IMR-90 (cell line): ENCODE measurements at regions not wholly inside any gene's neighbourhood (a gene's known extent, or its start where the extent isn't known, plus 50 kb on each side); places are given as distances from the start of the nearest gene placed in this dataset.

Experiments
- ATAC-seq: fragments of 200-7000 bp; cut with Tn5 transposase; 2 replicates; pipeline ENCODE4 v1.9.1; 2020; ENCODE audit warnings: low read depth, mild to moderate bottlenecking, moderate library complexity
- BruUV-seq: library from RNA; stranded (reverse); fragments of 400-500 nt; replicated peaks from 2 replicates; lab custom pipeline; 2021; lab: Mats Ljungman, UMichigan
- CTCF ChIA-PET: fragments of 300-600 bp; formaldehyde crosslinking; extraction: SDS; loops from one replicate; lab custom pipeline; 2021; ENCODE audit warnings: antibody characterized with exemption; lab: Yijun Ruan, JAX
- POLR2A ChIA-PET: fragments of 300-600 bp; sonication (Branson Sonifier 250); formaldehyde crosslinking; loops from one replicate; lab custom pipeline; 2022; ENCODE audit warnings: antibody characterized with exemption; ENCODE audit not compliant: unreplicated experiment; lab: Charles Lee
- DNase-seq: peaks from one replicate; pipeline ENCODE4 v3.0.0; 2013
- H2AFZ ChIP-seq: replicated peaks from 2 replicates; pipeline ENCODE3; 2013; ENCODE audit warnings: low read length, mild to moderate bottlenecking; ENCODE audit not compliant: poor library complexity
- H2AK5ac ChIP-seq: 2 replicates; pipeline ENCODE4 v1.6.1; 2013; ENCODE audit warnings: low read depth, low read length, inconsistent platforms
- H2AK9ac ChIP-seq: replicated peaks from 2 replicates; pipeline ENCODE3; 2013; ENCODE audit warnings: mild to moderate bottlenecking, low read depth, low read length, moderate library complexity; ENCODE audit not compliant: poor library complexity
- H2BK120ac ChIP-seq: 2 replicates; pipeline ENCODE4 v1.6.1; 2013; ENCODE audit warnings: low read depth, low read length, inconsistent platforms
- H2BK15ac ChIP-seq: 3 replicates; pipeline ENCODE4 v1.6.1; 2013; ENCODE audit warnings: low read depth, low read length, inconsistent platforms
- H2BK20ac ChIP-seq: 2 replicates; pipeline ENCODE4 v1.6.1; 2013; ENCODE audit warnings: low read depth, mild to moderate bottlenecking, inconsistent platforms, low read length, moderate library complexity
- H2BK5ac ChIP-seq: 2 replicates; pipeline ENCODE4 v1.6.1; 2013; ENCODE audit warnings: mild to moderate bottlenecking, low read depth, low read length, inconsistent platforms; ENCODE audit not compliant: poor library complexity, severe bottlenecking
- H3K14ac ChIP-seq: replicated peaks from 2 replicates; pipeline ENCODE4 v1.6.1; 2013; ENCODE audit warnings: low read depth, low read length, inconsistent platforms
- H3K18ac ChIP-seq: 2 replicates; pipeline ENCODE4 v1.6.1; 2013; ENCODE audit warnings: low read depth, low read length, control low read depth
- H3K23ac ChIP-seq: 2 replicates; pipeline ENCODE4 v1.6.1; 2013; ENCODE audit warnings: low read depth, low read length, inconsistent platforms
- H3K27ac ChIP-seq: 2 replicates; pipeline ENCODE4 v1.5.1; 2013; ENCODE audit warnings: mild to moderate bottlenecking, control low read depth, low read length; ENCODE audit not compliant: insufficient read depth
- H3K27me3 ChIP-seq: 2 replicates; pipeline ENCODE4 v1.6.1; 2013; ENCODE audit warnings: low read length; ENCODE audit not compliant: control insufficient read depth, insufficient read depth
- H3K36me3 ChIP-seq: 2 replicates; pipeline ENCODE4 v1.6.1; 2013; ENCODE audit warnings: low read length, mixed read lengths; ENCODE audit not compliant: control insufficient read depth, insufficient read depth
- H3K4ac ChIP-seq: 2 replicates; pipeline ENCODE4 v1.6.1; 2013; ENCODE audit warnings: low read depth, low read length, inconsistent platforms
- H3K4me1 ChIP-seq: 2 replicates; pipeline ENCODE4 v1.6.1; 2013; ENCODE audit warnings: low read length, mixed read lengths; ENCODE audit not compliant: control insufficient read depth, insufficient read depth
- H3K4me2 ChIP-seq: 2 replicates; pipeline ENCODE4 v1.6.1; 2013; ENCODE audit warnings: low read depth, mild to moderate bottlenecking, control low read depth, low read length, moderate library complexity
- H3K4me3 ChIP-seq: 2 replicates; pipeline ENCODE4 v1.5.1; 2013; ENCODE audit warnings: low read depth, mild to moderate bottlenecking, control low read depth, low read length, moderate library complexity; ENCODE audit not compliant: insufficient read depth
- H3K56ac ChIP-seq: 2 replicates; pipeline ENCODE4 v1.6.1; 2013; ENCODE audit warnings: low read length, inconsistent platforms; ENCODE audit not compliant: insufficient read depth; ENCODE audit errors: extremely low read depth
- H3K79me1 ChIP-seq, 2 experiments: 2 replicates each; pipeline ENCODE4 v1.6.1; 2013; ENCODE audit warnings: low read length in 2 of 2, inconsistent platforms in 1 of 2, low read depth in 1 of 2
- H3K9ac ChIP-seq: 2 replicates; pipeline ENCODE4 v1.6.1; 2013; ENCODE audit warnings: low read depth, low read length, control low read depth
- H3K9me1 ChIP-seq: 2 replicates; pipeline ENCODE4 v1.6.1; 2013; ENCODE audit warnings: low read length, inconsistent platforms; ENCODE audit not compliant: insufficient read depth
- H3K9me3 ChIP-seq: 2 replicates; pipeline ENCODE4 v1.6.1; 2013; ENCODE audit warnings: low read length; ENCODE audit not compliant: control insufficient read depth, insufficient read depth
- H4K20me1 ChIP-seq: 2 replicates; pipeline ENCODE4 v1.6.1; 2013; ENCODE audit warnings: low read length, inconsistent platforms; ENCODE audit not compliant: insufficient read depth
- H4K5ac ChIP-seq: 2 replicates; pipeline ENCODE4 v1.6.1; 2013; ENCODE audit warnings: mild to moderate bottlenecking, low read depth, low read length, control low read depth
- H4K8ac ChIP-seq, 2 experiments: 2 replicates each; pipeline ENCODE4 v1.6.1; 2013; ENCODE audit warnings: low read depth in 2 of 2, low read length in 2 of 2, control low read depth in 1 of 2, inconsistent platforms in 1 of 2
- H4K91ac ChIP-seq: 2 replicates; pipeline ENCODE4 v1.6.1; 2013; ENCODE audit warnings: low read depth, low read length, inconsistent platforms; ENCODE audit not compliant: insufficient read depth
- CEBPB ChIP-seq: IDR thresholded peaks from 2 replicates; pipeline ENCODE4 v1.6.1; 2012; ENCODE audit warnings: low read depth, low read length, improper control_type of control experiment
- CHD1 ChIP-seq: IDR thresholded peaks from 2 replicates; pipeline ENCODE4 v1.6.1; 2012; ENCODE audit warnings: low read depth, low read length, improper control_type of control experiment
- MAFK ChIP-seq: IDR thresholded peaks from 2 replicates; pipeline ENCODE4 v1.6.1; 2012; ENCODE audit warnings: low read depth, low read length, improper control_type of control experiment
- NFE2L2 ChIP-seq: fragments of 150-350 bp; IDR thresholded peaks from 2 replicates; pipeline ENCODE4 v1.6.1; 2016; ENCODE audit warnings: low read depth, mild to moderate bottlenecking, low read length
- POLR2A ChIP-seq: IDR thresholded peaks from 2 replicates; pipeline ENCODE4 v1.6.1; 2012; ENCODE audit warnings: mild to moderate bottlenecking, low read depth, low read length
- RAD21 ChIP-seq: IDR thresholded peaks from 2 replicates; pipeline ENCODE4 v1.6.1; 2012; ENCODE audit warnings: low read length, improper control_type of control experiment
- RCOR1 ChIP-seq: IDR thresholded peaks from 2 replicates; pipeline ENCODE4 v1.6.1; 2012; ENCODE audit warnings: mild to moderate bottlenecking, low read length, improper control_type of control experiment; ENCODE audit not compliant: insufficient replicate concordance
- SMC3 ChIP-seq: fragments of 150-350 bp; IDR thresholded peaks from 2 replicates; pipeline ENCODE4 v1.6.1; 2016; ENCODE audit warnings: low read depth, mild to moderate bottlenecking, antibody characterized with exemption, low read length, moderate library complexity
- WGBS, 2 experiments: methylation state at CpG; one replicate each; pipeline versions ENCODE4 v1.1.5 to v1.1.7; 2013; ENCODE audit warnings: missing lambda C conversion rate in 2 of 2; ENCODE audit not compliant: insufficient read length in 1 of 2; ENCODE audit errors: extremely low coverage in 2 of 2; 5-methylcytosine and 5-hydroxymethylcytosine counted together
- dilution Hi-C: fragments of 300-500 bp; cut with HindIII; formaldehyde crosslinking; loops from one replicate; pipeline ENCODE4 v1.14.3; 2018; ENCODE audit warnings: low sequenced_read_pairs; ENCODE audit not compliant: unreplicated experiment
- in situ Hi-C: fragments of 300-500 bp; cut with MboI; formaldehyde crosslinking; loops from 3 replicates; pipeline ENCODE4 v1.14.3; 2019; ENCODE audit warnings: low sequenced_read_pairs, inconsistent platforms, mixed read lengths
- intact Hi-C: fragments of 100-400 bp; cut with micrococcal nuclease; formaldehyde crosslinking; loops from 2 replicates; pipeline ENCODE4 v1.10.0; 2022
- TF ChIP-seq, protein P1 (sequence below): conservative IDR thresholded peaks from 2 replicates; pipeline ENCODE4 v1.5.1; 2012; ENCODE audit warnings: mild to moderate bottlenecking, low read depth, low read length, improper control_type of control experiment
- TF ChIP-seq, protein P2 (sequence below): fragments of 150-350 bp; IDR thresholded peaks from 2 replicates; pipeline ENCODE4 v1.6.1; 2017; ENCODE audit warnings: mild to moderate bottlenecking, antibody characterized with exemption, low read length, low read depth

DNA sequence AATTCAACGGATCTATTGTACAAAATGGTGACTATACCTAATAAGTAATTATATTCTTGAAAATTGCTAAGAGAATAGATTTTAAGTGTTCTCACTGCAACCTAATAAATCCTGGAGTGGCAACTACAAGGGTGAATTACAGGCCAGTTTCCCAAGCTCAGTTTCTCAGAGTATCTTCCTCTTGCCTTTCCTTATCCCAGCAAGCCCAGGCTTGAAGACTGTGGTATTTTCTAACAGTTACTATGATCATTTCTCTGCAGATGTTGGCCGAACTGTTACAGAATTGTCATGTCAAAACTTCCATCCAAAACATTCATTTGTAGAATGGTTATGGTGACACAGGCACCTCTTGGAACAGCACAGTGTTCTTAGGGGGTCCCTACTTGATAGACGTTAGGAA, 138.1 kb upstream of the PTCHD4 start:
- Histone ChIP-seq H3K4me1 (no peaks in the 10 kb centered on the region), H2AK9ac (no peak overlapping the region), H3K4ac (no peak overlapping the region), H2AFZ (no peak overlapping the region), H3K18ac (no peak overlapping the region), H3K27me3 (no peaks in the 10 kb centered on the region), H3K4me2 (no peak overlapping the region), H3K9ac (no peak overlapping the region), H2BK120ac (no peak overlapping the region), H3K14ac (no peak overlapping the region), H4K5ac (no peak overlapping the region), H2BK5ac (no peak overlapping the region), H3K27ac (no peak overlapping the region), H4K91ac (no peak overlapping the region), H3K9me3 (no peaks in the 10 kb centered on the region), H2AK5ac (no peak overlapping the region), H2BK20ac (no peak overlapping the region), H3K4me3 (no peak overlapping the region), H3K9me1 (no peaks in the 10 kb centered on the region), H4K20me1 (no peaks in the 10 kb centered on the region), H4K8ac (no peak overlapping the region), H3K23ac (no peak overlapping the region), H2BK15ac (no peak overlapping the region), H3K56ac (no peak overlapping the region), H3K79me1 (no peaks in the 10 kb centered on the region), H3K36me3 (no peaks in the 10 kb centered on the region)
- in situ Hi-C loops (no loop called here), dilution Hi-C loops (no loop called here), intact Hi-C loops (no loop called here)
- WGBS, 2 experiments, result no CpG with 5 or more reads among the region's 3 CpGs
- ChIA-PET POLR2A (no interaction called here), CTCF (no interaction called here)
- TF ChIP-seq RAD21 (no peak), POLR2A (no peak), RCOR1 (no peak), MAFK (no peak), CHD1 (no peak), SMC3 (no peak), CEBPB (no peak), NFE2L2 (no peak)
- TF ChIP-seq, protein P1, sequence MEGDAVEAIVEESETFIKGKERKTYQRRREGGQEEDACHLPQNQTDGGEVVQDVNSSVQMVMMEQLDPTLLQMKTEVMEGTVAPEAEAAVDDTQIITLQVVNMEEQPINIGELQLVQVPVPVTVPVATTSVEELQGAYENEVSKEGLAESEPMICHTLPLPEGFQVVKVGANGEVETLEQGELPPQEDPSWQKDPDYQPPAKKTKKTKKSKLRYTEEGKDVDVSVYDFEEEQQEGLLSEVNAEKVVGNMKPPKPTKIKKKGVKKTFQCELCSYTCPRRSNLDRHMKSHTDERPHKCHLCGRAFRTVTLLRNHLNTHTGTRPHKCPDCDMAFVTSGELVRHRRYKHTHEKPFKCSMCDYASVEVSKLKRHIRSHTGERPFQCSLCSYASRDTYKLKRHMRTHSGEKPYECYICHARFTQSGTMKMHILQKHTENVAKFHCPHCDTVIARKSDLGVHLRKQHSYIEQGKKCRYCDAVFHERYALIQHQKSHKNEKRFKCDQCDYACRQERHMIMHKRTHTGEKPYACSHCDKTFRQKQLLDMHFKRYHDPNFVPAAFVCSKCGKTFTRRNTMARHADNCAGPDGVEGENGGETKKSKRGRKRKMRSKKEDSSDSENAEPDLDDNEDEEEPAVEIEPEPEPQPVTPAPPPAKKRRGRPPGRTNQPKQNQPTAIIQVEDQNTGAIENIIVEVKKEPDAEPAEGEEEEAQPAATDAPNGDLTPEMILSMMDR, result no peak
- TF ChIP-seq, protein P2, sequence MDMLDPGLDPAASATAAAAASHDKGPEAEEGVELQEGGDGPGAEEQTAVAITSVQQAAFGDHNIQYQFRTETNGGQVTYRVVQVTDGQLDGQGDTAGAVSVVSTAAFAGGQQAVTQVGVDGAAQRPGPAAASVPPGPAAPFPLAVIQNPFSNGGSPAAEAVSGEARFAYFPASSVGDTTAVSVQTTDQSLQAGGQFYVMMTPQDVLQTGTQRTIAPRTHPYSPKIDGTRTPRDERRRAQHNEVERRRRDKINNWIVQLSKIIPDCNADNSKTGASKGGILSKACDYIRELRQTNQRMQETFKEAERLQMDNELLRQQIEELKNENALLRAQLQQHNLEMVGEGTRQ, result no peak
- BruUV-seq, result no TSS peak
- ATAC-seq (no peak), DNase-seq (no peak)
